ENCODE measurements at regions not wholly inside any gene's neighbourhood (a gene's known extent, or its start where the extent isn't known, plus 50 kb on each side); places are given as distances from the start of the nearest gene placed in this dataset.

DNA sequence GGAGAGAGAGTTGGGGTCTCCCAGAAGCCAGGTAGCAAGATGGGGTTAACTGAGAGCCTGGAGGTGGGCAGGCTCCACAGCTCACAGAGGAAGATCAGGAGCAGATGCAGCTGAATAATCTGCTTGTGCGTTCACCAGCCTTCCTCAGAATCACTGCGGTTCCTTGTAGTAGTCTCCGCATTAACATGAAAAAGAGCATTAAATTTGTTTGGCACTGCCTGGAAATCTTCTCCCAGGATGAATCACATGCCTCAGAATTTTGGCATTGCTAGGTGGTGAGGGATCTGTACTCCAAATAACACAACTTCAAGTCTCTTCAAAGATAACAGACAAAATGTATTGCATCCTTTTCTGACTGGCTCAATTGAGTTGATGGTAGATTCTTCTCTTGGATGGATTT lies 700.6 kb upstream of the ARRDC4 start:
- H2AFZ ChIP-seq (ENCODE audit: low read depth) = no peak overlapping the region
- H3K79me2 ChIP-seq (ENCODE audit: insufficient read depth, low read depth) = no peaks in the 10 kb centered on the region
- no peak overlapping the region for H3K4me2 ChIP-seq
- no peak overlapping the region for H3K9ac ChIP-seq
- no peaks in the 10 kb centered on the region for H3K4me1 ChIP-seq (ENCODE audit: low read depth, poor library complexity, severe bottlenecking)
- no peaks in the 10 kb centered on the region for H3K27me3 ChIP-seq (ENCODE audit: insufficient read depth, low read depth)
- TF ChIP-seq, protein P1, sequence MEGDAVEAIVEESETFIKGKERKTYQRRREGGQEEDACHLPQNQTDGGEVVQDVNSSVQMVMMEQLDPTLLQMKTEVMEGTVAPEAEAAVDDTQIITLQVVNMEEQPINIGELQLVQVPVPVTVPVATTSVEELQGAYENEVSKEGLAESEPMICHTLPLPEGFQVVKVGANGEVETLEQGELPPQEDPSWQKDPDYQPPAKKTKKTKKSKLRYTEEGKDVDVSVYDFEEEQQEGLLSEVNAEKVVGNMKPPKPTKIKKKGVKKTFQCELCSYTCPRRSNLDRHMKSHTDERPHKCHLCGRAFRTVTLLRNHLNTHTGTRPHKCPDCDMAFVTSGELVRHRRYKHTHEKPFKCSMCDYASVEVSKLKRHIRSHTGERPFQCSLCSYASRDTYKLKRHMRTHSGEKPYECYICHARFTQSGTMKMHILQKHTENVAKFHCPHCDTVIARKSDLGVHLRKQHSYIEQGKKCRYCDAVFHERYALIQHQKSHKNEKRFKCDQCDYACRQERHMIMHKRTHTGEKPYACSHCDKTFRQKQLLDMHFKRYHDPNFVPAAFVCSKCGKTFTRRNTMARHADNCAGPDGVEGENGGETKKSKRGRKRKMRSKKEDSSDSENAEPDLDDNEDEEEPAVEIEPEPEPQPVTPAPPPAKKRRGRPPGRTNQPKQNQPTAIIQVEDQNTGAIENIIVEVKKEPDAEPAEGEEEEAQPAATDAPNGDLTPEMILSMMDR (conservative IDR thresholded peaks at IDR 0.05; ENCODE audit: low read depth, low read length) = no peak
- no peaks in the 10 kb centered on the region for H4K20me1 ChIP-seq (ENCODE audit: insufficient read depth)
- no peaks in the 10 kb centered on the region for H3K36me3 ChIP-seq (ENCODE audit: insufficient read depth)
- H3K27ac ChIP-seq = no peak overlapping the region
- no peak overlapping the region for H3K4me3 ChIP-seq (IDR thresholded peaks at IDR 0.05; ENCODE audit: insufficient read depth, low read depth, low read length)

DNA sequence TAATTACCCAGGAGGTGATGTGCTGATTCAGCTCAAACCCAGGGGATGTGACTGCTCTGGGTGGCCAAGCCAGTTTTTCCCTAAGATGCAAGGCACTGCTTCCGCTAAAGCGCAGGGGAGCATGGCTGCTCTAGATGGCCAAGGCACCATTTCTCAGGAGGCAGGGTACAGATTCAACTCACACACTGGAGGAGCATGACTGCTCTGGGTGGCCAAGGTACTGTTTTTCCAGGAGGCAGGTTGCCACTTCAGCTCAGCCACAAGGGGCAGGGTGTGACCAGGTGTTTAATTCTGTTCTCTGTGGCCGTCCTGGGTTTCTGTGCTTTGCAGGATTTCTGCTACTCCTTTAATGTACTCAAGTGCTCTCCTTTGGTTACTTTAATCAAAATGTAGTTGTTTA lies 659.3 kb upstream of the ARRDC4 start:
- no peak overlapping the region for H3K9ac ChIP-seq
- no peaks in the 10 kb centered on the region for H4K20me1 ChIP-seq (ENCODE audit: insufficient read depth)
- TF ChIP-seq, protein P1 (conservative IDR thresholded peaks at IDR 0.05; ENCODE audit: low read depth, low read length) = no peak
- no peaks in the 10 kb centered on the region for H3K4me1 ChIP-seq (ENCODE audit: low read depth, poor library complexity, severe bottlenecking)
- H3K27ac ChIP-seq = no peak overlapping the region
- no peaks in the 10 kb centered on the region for H3K27me3 ChIP-seq (ENCODE audit: insufficient read depth, low read depth)
- H3K36me3 ChIP-seq (ENCODE audit: insufficient read depth) = no peaks in the 10 kb centered on the region
- H2AFZ ChIP-seq (ENCODE audit: low read depth) = no peak overlapping the region
- no peak overlapping the region for H3K4me2 ChIP-seq
- H3K79me2 ChIP-seq (ENCODE audit: insufficient read depth, low read depth) = no peaks in the 10 kb centered on the region
- no peak overlapping the region for H3K4me3 ChIP-seq (IDR thresholded peaks at IDR 0.05; ENCODE audit: insufficient read depth, low read depth, low read length)

DNA sequence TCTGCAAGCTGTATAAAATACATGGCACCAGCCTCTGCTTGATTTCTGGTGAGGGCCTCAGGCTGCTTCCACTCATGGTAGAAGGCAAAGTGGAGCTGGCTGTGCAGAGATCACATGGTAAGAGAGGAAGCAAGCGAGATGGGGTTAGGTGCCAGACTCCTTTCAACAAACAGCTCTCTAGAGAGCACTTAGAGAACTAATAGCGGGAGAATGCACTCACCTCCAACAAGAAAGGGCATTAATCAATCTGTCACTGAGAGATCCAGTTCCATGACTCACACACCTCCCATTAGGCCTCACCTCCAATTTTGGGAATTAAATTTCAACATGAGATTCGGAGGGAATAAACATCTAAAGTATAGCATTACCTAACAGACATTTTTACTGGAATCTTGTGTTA lies 644.1 kb upstream of the ARRDC4 start:
- no peak overlapping the region for H3K9ac ChIP-seq
- H3K79me2 ChIP-seq (ENCODE audit: insufficient read depth, low read depth) = no peaks in the 10 kb centered on the region
- no peak overlapping the region for H3K27ac ChIP-seq
- H3K4me3 ChIP-seq (IDR thresholded peaks at IDR 0.05; ENCODE audit: insufficient read depth, low read depth, low read length) = no peak overlapping the region
- TF ChIP-seq, protein P1 (conservative IDR thresholded peaks at IDR 0.05; ENCODE audit: low read depth, low read length) = no peak
- no peaks in the 10 kb centered on the region for H4K20me1 ChIP-seq (ENCODE audit: insufficient read depth)
- no peaks in the 10 kb centered on the region for H3K36me3 ChIP-seq (ENCODE audit: insufficient read depth)
- no peaks in the 10 kb centered on the region for H3K27me3 ChIP-seq (ENCODE audit: insufficient read depth, low read depth)
- H2AFZ ChIP-seq (ENCODE audit: low read depth) = no peak overlapping the region
- H3K4me2 ChIP-seq = no peak overlapping the region
- no peaks in the 10 kb centered on the region for H3K4me1 ChIP-seq (ENCODE audit: low read depth, poor library complexity, severe bottlenecking)

DNA sequence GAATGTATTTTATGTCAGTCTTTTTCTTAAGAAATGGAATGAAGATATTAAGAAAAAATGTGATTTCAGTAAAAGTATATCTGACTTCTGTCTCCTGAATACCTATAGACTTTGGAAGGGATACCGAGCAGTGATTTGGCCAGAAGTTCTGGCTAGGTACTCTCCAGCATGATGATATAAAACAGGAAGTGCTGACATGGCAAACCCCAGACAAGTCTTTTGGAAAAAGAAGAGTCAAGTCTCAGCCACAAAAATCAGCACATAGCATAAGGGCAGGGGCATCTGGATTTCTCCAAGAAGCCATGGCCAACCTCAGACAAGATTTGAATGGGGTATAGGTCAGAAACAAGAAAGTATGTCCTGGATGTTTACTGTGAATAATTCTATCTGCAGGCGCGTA lies 643.3 kb upstream of the ARRDC4 start:
- Histone ChIP-seq H3K27ac (no peak overlapping the region), H3K9ac (no peak overlapping the region), H3K4me3 (IDR thresholded peaks at IDR 0.05; ENCODE audit: insufficient read depth, low read depth, low read length) (no peak overlapping the region), H3K27me3 (ENCODE audit: insufficient read depth, low read depth) (no peaks in the 10 kb centered on the region), H3K36me3 (ENCODE audit: insufficient read depth) (no peaks in the 10 kb centered on the region), H3K79me2 (ENCODE audit: insufficient read depth, low read depth) (no peaks in the 10 kb centered on the region), H2AFZ (ENCODE audit: low read depth) (no peak overlapping the region), H4K20me1 (ENCODE audit: insufficient read depth) (no peaks in the 10 kb centered on the region), H3K4me2 (no peak overlapping the region), H3K4me1 (ENCODE audit: low read depth, poor library complexity, severe bottlenecking) (no peaks in the 10 kb centered on the region)
- TF ChIP-seq, protein P1 (conservative IDR thresholded peaks at IDR 0.05; ENCODE audit: low read depth, low read length) = no peak

GRCh38 chr15:97319291-97319690 lies 641.2 kb upstream of the ARRDC4 start:
- Histone ChIP-seq H3K79me2 (ENCODE audit: insufficient read depth, low read depth) (no peaks in the 10 kb centered on the region), H3K4me3 (IDR thresholded peaks at IDR 0.05; ENCODE audit: insufficient read depth, low read depth, low read length) (no peak overlapping the region), H4K20me1 (ENCODE audit: insufficient read depth) (no peaks in the 10 kb centered on the region), H3K4me2 (no peak overlapping the region), H3K36me3 (ENCODE audit: insufficient read depth) (no peaks in the 10 kb centered on the region), H3K27ac (no peak overlapping the region), H2AFZ (ENCODE audit: low read depth) (no peak overlapping the region), H3K4me1 (ENCODE audit: low read depth, poor library complexity, severe bottlenecking) (no peaks in the 10 kb centered on the region), H3K9ac (no peak overlapping the region), H3K27me3 (ENCODE audit: insufficient read depth, low read depth) (no peaks in the 10 kb centered on the region)
- TF ChIP-seq, protein P1 (conservative IDR thresholded peaks at IDR 0.05; ENCODE audit: low read depth, low read length) = no peak

All from KMS-11 (cell line).